ENCODE measurements at regions not wholly inside any gene's neighbourhood (a gene's known extent, or its start where the extent isn't known, plus 50 kb on each side); places are given as distances from the start of the nearest gene placed in this dataset.

GRCh38 chr4:52265781-52266525, 214.8 kb downstream of the SPATA18 start:
- TF ChIP-seq CTCF (IDR thresholded peaks at IDR 0.05; ENCODE audit: control insufficient read depth, extremely low read depth, insufficient read depth): no peak
- H3K4me3 ChIP-seq (ENCODE audit: low read depth, low read length): no peak overlapping the region
- no peak for DNase-seq (ENCODE audit: low read depth)

- H3K4me3 ChIP-seq (ENCODE audit: low read depth, low read length): no peak overlapping the region
- no peak for DNase-seq (ENCODE audit: low read depth)
- no peak for TF ChIP-seq CTCF (IDR thresholded peaks at IDR 0.05; ENCODE audit: control insufficient read depth, extremely low read depth, insufficient read depth)
Measured at GRCh38 chr4:52266537-52267137, 215.5 kb downstream of the SPATA18 start.

DNA sequence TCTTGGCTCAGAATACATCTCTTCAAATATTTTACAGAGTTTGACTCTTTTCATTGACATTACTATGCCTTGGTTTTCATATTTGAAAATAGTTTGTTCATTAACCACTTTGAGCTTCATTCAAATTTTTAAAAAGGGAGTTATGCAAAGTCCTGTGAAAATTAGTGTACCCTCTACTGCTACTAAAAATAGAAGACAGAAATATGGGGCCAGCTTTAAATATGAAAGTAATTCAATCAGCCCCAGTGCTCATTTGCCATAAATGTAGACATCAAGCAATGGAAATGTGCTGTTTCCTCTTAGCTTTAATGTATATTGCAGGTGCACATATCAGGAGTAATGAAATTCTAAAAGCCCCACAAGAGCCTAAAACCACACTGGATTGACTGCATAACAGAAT, 218.7 kb downstream of the SPATA18 start:
- no peak for DNase-seq (ENCODE audit: low read depth)
- no peak for TF ChIP-seq CTCF (IDR thresholded peaks at IDR 0.05; ENCODE audit: control insufficient read depth, extremely low read depth, insufficient read depth)
- no peak overlapping the region for H3K4me3 ChIP-seq (ENCODE audit: low read depth, low read length)

DNA sequence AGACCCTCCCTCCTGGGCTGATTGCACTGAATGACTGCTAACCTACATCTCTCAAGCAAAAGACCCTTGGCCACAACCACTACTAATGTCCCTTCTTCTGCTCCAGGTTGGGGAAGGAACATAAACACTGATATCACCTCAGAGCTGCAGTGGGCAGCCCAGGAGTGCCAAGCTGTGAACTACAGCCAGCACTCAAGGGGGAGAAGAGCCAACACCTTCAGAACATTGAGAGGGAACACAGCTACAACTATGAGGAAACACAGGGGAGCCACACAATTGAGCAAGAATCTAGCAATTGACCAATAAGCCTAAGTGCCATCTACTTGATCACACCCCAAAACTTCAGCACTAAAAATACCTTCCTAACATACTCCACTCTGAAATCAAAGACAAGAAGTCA, 222.8 kb downstream of the SPATA18 start:
- DNase-seq (ENCODE audit: low read depth): no peak
- TF ChIP-seq CTCF (IDR thresholded peaks at IDR 0.05; ENCODE audit: control insufficient read depth, extremely low read depth, insufficient read depth): no peak
- H3K4me3 ChIP-seq (ENCODE audit: low read depth, low read length): no peak overlapping the region

DNA sequence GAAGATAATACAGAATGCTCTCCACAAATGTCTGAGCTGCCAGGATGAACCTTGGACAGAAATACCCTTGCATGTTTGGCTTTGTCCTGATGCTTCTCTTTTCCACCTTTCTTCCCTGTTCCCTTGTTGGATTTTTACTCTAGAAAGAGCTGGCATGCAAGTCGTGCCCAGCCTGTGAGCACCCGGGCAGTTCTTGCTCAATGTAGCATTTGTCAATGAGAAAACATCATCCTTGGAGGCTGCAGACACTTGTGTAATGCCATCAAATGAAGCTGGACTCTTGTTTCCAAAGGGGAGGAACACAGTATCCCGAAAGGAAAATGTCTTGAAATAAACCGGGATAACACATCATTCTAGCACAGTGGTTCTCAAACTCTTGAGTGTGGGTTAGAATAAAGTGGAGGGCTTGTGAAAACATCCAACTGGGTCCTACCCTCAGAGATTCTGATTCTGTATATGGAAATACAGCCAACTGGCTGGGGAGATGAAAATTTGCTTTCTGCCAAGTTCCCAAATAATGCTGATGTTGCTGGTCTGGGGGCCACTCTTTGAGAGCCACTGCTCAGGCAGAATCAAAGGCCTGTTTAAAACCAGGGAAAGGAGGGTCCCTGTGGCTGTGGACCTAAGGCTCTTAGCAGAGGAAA, 237.2 kb downstream of the SPATA18 start:
- H3K4me3 ChIP-seq (ENCODE audit: low read depth, low read length): no peak overlapping the region
- TF ChIP-seq CTCF (IDR thresholded peaks at IDR 0.05; ENCODE audit: control insufficient read depth, extremely low read depth, insufficient read depth): no peak
- DNase-seq (ENCODE audit: low read depth): no peak

- H3K4me3 ChIP-seq (ENCODE audit: low read depth, low read length): no peak overlapping the region
- TF ChIP-seq CTCF (IDR thresholded peaks at IDR 0.05; ENCODE audit: control insufficient read depth, extremely low read depth, insufficient read depth): no peak
- DNase-seq (ENCODE audit: low read depth): no peak
Measured at GRCh38 chr4:52290466-52290865, 239.4 kb downstream of the SPATA18 start.
